ENCODE measurements at regions not wholly inside any gene's neighbourhood (a gene's known extent, or its start where the extent isn't known, plus 50 kb on each side); places are given as distances from the start of the nearest gene placed in this dataset.
"Not testable (repeated sequence)": the region's sequence is repeated elsewhere in the genome, so short reads cannot be mapped to it uniquely, and the experiment has no call there.

DNA sequence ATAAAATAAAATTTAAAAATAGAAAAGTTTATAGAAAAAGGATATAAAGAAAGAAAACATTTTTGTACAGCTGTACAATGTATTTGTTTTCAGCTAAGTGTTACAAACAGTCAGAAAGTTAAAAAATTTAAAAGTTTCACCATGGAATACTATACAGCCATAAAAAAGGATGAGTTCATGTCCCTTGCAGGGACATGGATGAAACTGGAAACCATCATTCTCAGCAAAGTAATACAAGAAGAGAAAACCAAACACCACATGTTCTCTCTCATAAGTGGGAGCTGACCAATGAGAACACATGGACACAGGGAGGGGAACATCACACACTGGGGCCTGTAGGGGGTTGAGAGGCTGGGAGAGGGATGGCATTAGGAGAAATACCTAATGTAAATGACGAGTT lies 229.9 kb upstream of the MCHR2 start:
- not testable (repeated sequence) for DNase-seq

DNA sequence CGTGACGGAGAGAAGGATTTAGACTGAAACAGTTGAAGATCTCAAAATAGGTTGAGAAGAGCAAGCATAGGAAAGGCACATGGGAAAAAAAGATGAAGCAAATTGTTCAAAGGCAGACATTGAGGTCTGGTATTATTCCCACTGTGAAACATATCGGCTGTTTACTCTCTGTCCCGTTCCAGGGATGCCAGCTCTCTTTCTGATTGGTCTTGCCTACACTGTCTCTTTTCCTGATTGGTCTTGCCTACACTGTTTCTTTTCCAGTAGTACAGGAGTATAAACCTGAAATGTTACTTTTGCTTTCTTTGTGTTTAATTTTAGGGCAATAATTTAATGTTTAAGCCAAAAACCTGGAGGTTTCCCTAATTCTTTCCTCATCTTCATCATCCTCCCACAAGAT lies 226.5 kb upstream of the MCHR2 start:
- DNase-seq: no peak

DNA sequence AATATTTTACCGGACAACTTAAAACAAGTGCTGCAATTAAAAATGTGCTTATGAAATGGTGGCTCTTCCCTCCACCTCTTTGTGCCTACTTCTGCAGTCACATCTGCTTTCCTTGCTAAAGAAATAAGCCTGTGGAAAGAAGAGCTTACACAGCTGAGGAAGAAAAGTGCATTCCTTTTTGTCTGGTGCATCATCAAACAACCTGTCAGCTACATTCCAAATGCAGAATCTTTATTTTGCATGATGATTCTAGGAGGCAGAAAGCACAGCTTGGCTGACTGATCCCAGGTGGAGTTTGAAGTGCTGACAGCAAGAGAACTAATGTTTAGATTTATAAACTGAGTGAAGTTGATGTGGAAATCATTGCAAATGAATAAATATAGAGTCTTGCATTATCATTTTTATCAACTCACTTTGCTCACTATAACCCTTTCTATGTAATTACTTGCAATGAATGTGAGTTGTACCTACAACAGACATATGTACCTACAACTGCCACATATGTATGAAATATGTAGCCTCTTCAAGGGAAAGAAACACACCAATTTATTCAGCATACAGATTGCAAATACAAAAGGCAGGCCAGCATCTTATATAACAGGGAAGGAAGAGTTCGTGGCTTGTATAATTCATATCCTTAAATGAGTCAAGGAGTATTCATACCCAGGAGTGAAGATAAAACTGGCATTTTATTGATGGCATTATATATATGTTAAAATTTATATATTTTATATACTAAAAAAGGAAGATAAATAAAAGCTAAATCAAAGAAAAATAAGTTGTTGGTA lies 223.4 kb upstream of the MCHR2 start:
- no peak for DNase-seq

- DNase-seq: no peak
Measured at GRCh38 chr6:100216760-100217159, 222.7 kb upstream of the MCHR2 start.

- no peak for DNase-seq
Measured at GRCh38 chr6:100212131-100212530, 218.1 kb upstream of the MCHR2 start.

DNA sequence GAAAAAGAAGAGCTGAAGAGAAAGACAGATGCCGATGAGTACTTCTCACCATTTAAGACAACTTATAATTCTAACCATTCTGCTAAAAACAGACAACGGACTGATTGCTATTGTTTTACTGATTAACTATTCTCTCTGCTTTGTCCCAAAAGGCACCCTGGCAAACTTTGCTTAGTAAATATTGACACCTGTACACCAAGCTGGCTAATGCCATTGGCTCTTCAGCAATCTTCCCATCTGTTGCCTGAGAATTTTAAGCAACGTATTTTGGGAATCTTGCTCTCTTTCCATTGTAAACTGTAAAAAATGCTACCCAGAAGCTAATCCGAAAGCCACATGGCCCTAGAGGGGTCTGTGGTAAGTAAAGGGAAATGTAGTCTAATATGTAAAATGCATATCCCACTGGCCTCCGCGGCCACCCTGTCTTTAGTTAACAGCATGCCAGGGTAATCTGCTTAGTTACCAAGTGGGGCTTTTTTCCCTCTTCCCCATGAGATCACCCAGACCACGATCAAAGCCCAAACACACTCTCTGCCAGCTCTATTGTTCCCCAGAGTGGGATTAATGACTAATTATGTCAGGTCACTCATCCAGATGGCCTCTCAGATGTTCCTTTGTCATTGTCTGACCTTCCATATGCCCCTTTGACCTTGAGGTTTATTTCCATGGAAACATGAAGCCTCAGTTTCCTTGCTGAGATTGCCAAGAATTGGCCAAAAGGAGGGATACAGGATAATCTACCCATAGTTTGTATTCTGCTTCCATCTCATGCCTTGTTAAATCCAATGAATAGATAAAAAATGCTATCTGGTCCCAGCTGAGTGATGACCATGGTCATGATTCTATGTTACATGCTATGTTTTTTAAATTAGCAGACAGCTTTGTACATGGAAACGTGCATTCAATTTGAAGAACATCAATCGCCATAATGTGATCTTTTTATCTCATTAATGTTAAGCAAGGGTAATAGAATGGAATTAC lies 216.4 kb upstream of the MCHR2 start:
- DNase-seq: peak in 1 of 3 experiments; percentile 26

DNA sequence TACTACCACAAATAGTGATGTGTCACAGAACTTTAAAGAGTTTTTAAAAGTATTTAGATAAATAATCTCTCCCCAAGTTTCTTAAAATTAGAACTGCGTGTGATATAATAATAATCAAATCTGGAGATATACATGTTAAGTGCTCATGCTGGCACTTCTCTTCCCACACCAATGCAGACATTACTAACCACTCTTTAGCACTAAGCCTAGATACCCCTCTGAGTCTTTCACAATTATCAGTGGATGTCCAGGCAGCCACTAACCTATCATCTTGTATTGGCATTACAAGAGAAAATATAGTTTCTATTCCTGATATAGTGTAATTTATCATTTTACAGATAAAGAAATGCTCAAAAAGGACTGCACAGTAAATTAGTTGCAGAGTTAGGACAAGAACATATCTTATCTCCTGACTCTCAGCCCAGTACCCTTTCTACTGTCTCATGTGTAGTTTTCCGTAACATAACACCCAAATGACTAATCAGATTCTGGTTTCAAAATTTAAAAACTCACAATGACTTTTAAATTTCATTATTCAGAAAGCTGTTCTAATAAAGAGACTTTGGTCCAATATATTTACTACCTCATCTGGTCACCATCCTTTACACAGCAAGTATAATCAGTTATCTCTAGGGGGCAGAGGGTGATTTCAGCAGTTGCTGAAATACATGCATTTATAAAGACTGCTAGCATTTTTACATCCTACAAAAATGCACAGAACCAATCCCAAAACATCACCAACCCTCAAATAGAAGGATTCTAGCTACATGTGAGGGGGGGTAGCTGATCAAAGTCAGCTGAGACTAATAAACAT lies 215.5 kb upstream of the MCHR2 start:
- DNase-seq: no peak

DNA sequence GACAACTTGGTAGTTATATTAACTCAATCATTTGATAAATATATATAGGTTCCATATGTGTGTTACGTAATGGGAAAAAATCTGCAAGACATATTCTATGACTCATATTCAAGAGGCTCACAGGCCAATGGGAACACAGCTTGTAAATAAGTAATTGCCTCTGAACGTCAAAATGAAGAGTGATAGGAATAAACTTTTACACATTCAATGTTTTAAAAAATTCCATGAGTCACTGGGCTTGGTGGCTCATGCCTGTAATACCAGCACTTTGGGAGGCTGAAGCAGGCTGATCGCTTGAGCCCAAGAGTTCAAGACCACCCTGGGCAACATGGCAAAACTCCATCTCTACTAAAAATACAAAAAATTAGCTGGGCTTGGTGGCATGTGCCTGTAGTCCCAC lies 209.4 kb upstream of the MCHR2 start:
- DNase-seq: no peak

- DNase-seq: no peak
Measured at GRCh38 chr6:100202417-100203194, 208.6 kb upstream of the MCHR2 start.

GRCh38 chr6:100196214-100196982 lies 202.4 kb upstream of the MCHR2 start:
- DNase-seq: peak in 2 of 3 experiments; percentile 21 to 64

- not testable (repeated sequence) for DNase-seq
Measured at GRCh38 chr6:100195244-100195643, 201.2 kb upstream of the MCHR2 start.

- DNase-seq: no peak
Measured at GRCh38 chr6:100194535-100194934, 200.5 kb upstream of the MCHR2 start.

DNA sequence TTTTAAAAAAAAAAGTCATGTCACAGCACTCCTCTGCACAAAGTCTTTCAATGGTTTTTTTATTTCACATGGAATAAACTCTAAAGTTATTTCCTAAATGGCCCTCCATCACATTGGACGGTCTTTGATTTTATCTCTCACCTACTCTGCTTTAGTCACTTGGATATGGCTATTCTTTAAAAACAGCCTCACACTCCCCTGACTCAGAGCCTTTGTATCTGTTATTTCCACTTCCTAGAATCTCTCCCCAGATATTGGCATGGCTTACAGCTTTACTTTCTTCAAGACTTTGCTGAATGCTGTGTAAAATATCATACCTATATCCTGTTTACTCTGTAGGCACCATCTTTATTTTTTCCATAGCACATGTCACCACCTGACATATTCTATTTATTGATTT lies 194.7 kb upstream of the MCHR2 start:
- DNase-seq: no peak

DNA sequence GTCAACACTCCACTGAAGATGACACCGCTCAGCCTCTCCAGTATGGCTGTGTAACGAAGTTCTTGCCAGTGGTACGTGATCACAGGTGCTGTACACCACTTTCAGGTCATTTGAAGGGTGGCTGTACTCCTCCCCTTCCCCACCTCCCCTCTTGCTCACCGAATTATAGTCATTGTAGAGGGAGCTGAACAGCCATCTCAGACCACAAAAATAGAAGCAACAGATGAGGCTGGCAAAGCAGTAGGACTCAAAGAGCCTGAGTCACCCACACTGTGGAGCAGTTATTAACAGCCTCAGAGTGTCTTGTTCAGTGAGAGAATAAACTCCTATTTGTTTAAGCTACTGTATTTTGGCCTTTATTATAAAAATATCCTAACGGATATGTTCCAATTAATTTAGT lies 192.5 kb upstream of the MCHR2 start:
- no peak for DNase-seq

DNA sequence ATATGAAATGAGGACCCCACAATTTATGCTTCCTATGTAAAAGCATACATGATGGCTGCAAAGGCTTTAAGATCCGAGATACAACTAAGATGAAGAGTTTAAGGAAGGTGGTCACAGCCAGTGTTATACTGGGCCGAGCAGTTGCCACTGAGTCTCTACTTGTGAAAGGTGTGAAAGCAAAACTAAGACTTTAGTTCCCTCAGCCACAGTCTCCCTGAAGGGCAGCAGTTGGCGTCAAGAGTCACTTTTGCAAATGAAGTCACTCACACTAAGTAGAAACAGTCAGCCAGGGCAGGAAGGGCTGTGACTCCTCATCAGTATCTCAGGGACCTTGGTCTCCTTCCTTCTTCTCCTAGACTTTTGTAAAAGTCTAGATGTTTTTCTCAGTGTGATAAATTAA lies 191.6 kb upstream of the MCHR2 start:
- DNase-seq: no peak

GRCh38 chr6:100184473-100184872 lies 190.4 kb upstream of the MCHR2 start:
- DNase-seq: no peak

GRCh38 chr6:100182313-100182712 lies 188.3 kb upstream of the MCHR2 start:
- no peak for DNase-seq

GRCh38 chr6:100181309-100181708 lies 187.3 kb upstream of the MCHR2 start:
- no peak for DNase-seq

DNA sequence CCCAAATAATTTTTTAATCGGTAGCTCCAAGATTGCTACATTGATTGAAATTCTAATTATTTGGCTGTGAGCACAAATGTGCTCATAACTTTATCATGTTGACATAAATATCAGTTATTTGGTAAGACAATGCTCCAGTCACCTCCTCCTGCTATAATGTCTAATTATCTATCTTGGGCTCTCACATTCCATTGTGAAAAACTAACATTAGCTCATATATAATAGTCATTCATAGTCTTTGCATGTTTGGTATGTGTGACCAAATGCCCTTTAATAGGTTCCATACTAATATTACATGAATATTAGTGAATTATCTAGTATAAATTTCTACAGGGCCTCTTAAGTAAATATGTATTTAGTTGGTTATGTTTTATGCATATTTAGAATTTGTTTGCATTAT lies 185.6 kb upstream of the MCHR2 start:
- DNase-seq: no peak

DNA sequence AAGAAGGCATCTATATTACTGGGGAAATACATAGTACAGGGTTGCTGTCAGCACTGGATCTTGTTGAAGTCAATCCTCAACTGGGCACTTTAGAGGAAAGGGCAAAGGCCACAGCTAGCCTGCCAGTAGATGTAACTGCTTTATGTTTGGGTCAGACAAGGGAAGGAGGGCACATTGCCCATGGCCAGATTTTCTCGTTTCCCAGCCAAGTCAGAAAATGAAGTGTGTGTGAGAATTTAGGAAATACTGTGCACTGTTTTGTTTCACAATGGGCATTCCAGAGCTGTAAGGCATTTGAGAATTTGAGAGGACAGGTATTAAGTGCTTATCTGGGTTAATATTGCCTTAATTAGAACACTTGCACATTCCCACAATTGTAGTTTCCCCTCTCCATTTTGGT lies 183.9 kb upstream of the MCHR2 start:
- no peak for DNase-seq

- no peak for DNase-seq
Measured at GRCh38 chr6:100176951-100177710, 183.1 kb upstream of the MCHR2 start.
